C4-2B (cell line): ENCODE measurements at regions not wholly inside any gene's neighbourhood (a gene's known extent, or its start where the extent isn't known, plus 50 kb on each side); places are given as distances from the start of the nearest gene placed in this dataset.
A peak's percentile ranks its signal among the peaks of the same experiment; 100 is the strongest.

ENCODE experiments used
- H3K27ac ChIP-seq: fragments of 450-650 bp; 2 replicates; pipeline ENCODE4 v1.5.1; 2017
- ZFX ChIP-seq: fragments of 450-650 bp; IDR thresholded peaks from 2 replicates; pipeline ENCODE4 v1.6.1; 2017
- TF ChIP-seq, protein P1 (sequence below): fragments of 450-650 bp; conservative IDR thresholded peaks from 2 replicates; pipeline ENCODE4 v1.5.1; 2017; ENCODE audit warnings: mild to moderate bottlenecking

DNA sequence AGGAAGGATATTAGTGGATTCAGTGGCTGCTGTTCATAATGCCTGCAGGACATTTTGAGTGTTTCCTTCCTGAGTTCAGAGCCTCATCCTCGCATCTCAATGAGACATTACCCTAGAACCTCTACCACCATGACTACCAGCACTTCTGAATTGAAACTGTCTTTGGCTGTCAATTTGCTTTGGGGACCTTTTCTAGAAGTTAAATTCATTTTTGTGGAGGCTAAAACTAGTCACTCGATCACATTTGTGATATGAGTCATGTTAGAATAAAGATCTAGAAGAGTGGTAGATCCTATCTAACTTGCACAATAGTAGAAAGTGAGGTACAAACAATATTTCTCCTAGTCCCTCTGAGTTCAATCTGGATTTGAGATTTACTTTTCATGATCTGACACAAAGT lies 124.9 kb downstream of the KCNRG start:
- TF ChIP-seq, protein P1, sequence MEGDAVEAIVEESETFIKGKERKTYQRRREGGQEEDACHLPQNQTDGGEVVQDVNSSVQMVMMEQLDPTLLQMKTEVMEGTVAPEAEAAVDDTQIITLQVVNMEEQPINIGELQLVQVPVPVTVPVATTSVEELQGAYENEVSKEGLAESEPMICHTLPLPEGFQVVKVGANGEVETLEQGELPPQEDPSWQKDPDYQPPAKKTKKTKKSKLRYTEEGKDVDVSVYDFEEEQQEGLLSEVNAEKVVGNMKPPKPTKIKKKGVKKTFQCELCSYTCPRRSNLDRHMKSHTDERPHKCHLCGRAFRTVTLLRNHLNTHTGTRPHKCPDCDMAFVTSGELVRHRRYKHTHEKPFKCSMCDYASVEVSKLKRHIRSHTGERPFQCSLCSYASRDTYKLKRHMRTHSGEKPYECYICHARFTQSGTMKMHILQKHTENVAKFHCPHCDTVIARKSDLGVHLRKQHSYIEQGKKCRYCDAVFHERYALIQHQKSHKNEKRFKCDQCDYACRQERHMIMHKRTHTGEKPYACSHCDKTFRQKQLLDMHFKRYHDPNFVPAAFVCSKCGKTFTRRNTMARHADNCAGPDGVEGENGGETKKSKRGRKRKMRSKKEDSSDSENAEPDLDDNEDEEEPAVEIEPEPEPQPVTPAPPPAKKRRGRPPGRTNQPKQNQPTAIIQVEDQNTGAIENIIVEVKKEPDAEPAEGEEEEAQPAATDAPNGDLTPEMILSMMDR, result no peak
- no peak for TF ChIP-seq ZFX

DNA sequence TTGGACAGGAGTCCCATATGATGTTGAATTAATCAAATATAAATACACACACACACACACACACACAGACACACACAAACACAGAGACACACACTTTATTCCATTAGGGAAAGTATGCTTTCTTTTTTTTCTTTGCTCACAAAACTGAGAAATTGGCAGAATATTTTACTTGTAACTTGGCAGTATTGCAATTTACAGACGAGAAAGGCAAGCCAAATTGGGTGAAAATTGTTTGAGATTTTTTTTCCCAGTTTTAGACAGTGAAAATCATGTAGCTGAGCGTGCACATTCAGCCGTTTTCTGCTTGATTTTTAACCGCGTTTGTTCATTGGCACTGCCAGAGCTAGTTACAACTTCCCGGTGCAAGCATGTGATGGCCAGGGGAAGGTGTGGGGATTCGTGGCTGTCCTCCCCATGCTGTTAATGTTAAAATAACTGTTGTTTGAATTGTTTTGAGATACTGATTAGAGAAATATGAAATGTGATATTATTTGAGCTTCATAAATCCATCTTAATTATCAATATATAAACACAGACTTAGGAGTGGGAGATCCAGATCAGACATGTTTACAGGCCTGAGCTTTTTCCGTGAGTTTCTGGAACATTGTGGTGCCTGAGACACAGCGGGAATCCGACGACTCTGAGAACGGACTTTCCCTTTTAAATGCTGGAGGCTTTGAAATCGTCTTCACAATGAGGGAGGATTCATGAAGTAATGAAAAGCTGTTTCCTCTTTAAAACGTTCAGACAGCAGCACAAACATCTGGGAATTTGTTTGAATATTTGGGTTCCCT lies 125.5 kb downstream of the KCNRG start:
- H3K27ac ChIP-seq, result peak overlapping the region; percentile 30; the same call in 1 of the 2 replicates
- TF ChIP-seq, protein P1, result no peak
- no peak for TF ChIP-seq ZFX

More for the DNA sequence above, 124.9 kb downstream of the KCNRG start:
- H3K27ac ChIP-seq, result no peak overlapping the region

- no peak overlapping the region; the same call in 1 of the 2 replicates for H3K27ac ChIP-seq
- TF ChIP-seq ZFX, result no peak
- TF ChIP-seq, protein P1, result no peak
Observed at GRCh38 chr13:50141375-50141975, 126.2 kb downstream of the KCNRG start.

- TF ChIP-seq ZFX, result no peak
- TF ChIP-seq, protein P1, result no peak
- no peak overlapping the region for H3K27ac ChIP-seq
Observed at GRCh38 chr13:50144246-50145160, 129.3 kb downstream of the KCNRG start.

DNA sequence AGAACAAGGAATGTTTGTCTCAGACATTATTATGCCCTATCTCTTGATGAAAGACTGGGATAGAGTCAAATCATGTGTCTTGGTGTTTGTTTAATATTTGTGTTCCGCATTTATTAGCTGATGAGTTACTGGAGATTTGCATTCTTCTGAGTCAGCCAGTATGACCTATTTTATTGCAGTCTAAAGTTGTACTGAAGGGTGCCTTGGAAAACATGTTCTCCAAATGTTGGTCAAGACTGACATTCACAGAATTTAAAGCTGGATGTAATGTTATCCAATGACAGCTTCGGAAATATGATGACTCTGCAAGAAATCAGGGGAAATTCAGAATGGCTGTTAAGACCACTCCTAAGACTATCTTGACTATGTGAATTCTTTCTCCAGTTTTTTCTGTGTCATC lies 134.0 kb downstream of the KCNRG start:
- peak overlapping the region; percentile 51; the same call in 1 of the 2 replicates for H3K27ac ChIP-seq
- no peak for TF ChIP-seq ZFX
- TF ChIP-seq, protein P1, result no peak

DNA sequence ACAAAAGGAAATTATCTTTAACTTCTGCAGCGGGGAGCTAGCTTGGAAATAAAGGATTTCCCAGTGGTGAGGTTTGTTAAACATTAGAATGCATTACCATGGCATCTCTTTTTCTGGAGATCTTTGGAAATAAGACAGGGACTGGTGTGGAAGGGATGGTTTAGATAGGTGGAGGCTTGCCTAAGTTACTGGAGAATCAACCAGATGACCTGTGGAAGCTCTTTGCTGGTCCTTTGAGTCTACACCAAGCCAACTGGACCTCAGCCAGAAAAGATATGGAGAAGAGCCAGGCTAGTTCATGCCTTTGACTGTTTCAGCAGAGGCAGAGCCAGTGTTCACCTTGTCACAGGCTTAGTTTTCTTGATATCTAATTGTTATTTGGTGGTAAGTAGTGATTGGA lies 134.7 kb downstream of the KCNRG start:
- TF ChIP-seq, protein P1, result no peak
- no peak for TF ChIP-seq ZFX
- peak overlapping the region; percentile 51; the same call in 1 of the 2 replicates for H3K27ac ChIP-seq
